ENCODE measurements at regions not wholly inside any gene's neighbourhood (a gene's known extent, or its start where the extent isn't known, plus 50 kb on each side); places are given as distances from the start of the nearest gene placed in this dataset.

GRCh38 chr2:19226386-19226785, 132.0 kb downstream of the OSR1 start:
- TF ChIP-seq EZH2phosphoT487 (IDR thresholded peaks at IDR 0.05; ENCODE audit: low read depth) (no peak), CTCF (IDR thresholded peaks at IDR 0.05; ENCODE audit: low read depth, low read length) (no peak)
